ENCODE measurements at regions not wholly inside any gene's neighbourhood (a gene's known extent, or its start where the extent isn't known, plus 50 kb on each side); places are given as distances from the start of the nearest gene placed in this dataset.

DNA sequence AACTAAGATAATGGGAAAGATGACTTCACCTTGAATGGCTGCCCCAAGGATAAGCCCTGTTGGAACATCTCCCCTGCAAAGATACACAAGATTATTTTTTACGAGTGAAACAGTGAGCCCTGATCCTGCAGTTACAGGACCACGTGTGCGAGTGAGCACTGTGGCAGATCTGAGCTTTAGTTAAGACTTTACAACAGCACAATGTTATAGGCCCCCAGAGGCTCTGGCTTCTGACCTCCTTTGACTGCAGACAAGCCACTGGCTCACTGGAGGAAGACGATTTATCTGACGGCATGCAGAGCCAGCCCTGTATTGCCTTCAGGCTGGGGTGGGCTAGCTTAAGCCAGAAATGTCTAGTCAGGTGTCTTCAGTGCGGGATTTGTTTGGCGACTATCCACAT lies 174.4 kb downstream of the ARRDC4 start:
- no peaks in the 10 kb centered on the region for H3K9me3 ChIP-seq
- no peaks in the 10 kb centered on the region for H3K4me1 ChIP-seq
- 77 to 85% methylated on average over 7 of the region's 7 CpGs for WGBS, 2 donors
- no peaks in the 10 kb centered on the region for H3K27me3 ChIP-seq
- intact Hi-C loops (cut with DNase I) = no loop called here
- H3K4me3 ChIP-seq = no peak overlapping the region
- DNase-seq = no peak
- no peak for TF ChIP-seq POLR2AphosphoS5 (IDR thresholded peaks at IDR 0.05)
- no peak for TF ChIP-seq EP300 (IDR thresholded peaks at IDR 0.05)
- no peak for TF ChIP-seq POLR2A (IDR thresholded peaks at IDR 0.05)
- TF ChIP-seq, protein P1, sequence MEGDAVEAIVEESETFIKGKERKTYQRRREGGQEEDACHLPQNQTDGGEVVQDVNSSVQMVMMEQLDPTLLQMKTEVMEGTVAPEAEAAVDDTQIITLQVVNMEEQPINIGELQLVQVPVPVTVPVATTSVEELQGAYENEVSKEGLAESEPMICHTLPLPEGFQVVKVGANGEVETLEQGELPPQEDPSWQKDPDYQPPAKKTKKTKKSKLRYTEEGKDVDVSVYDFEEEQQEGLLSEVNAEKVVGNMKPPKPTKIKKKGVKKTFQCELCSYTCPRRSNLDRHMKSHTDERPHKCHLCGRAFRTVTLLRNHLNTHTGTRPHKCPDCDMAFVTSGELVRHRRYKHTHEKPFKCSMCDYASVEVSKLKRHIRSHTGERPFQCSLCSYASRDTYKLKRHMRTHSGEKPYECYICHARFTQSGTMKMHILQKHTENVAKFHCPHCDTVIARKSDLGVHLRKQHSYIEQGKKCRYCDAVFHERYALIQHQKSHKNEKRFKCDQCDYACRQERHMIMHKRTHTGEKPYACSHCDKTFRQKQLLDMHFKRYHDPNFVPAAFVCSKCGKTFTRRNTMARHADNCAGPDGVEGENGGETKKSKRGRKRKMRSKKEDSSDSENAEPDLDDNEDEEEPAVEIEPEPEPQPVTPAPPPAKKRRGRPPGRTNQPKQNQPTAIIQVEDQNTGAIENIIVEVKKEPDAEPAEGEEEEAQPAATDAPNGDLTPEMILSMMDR (IDR thresholded peaks at IDR 0.05) = no peak
- H3K36me3 ChIP-seq = no peaks in the 10 kb centered on the region
- no peak overlapping the region for H3K27ac ChIP-seq

DNA sequence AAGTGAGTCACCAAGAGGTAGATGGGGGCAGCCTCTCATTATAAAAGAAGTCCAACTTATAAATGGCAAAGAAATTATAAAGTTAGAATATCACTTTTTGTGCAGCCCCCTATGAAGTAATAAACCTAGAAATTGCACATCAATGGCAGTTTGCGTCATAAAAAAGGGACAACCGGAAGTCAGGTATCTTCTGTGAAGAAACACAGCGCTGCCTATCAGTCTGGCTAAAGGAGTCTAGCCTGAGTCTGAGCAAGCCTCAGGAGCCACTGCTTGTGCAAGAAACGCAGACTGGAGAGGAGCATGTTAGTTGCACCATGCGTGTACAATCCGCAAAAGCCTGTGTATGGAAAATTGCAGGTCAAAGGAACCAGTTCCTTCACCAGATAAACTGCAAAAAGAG lies 178.4 kb downstream of the ARRDC4 start:
- WGBS, 2 donors = 74 to 86% methylated on average over 6 of the region's 6 CpGs
- no peaks in the 10 kb centered on the region for H3K9me3 ChIP-seq
- H3K4me1 ChIP-seq = no peaks in the 10 kb centered on the region
- no peaks in the 10 kb centered on the region for H3K27me3 ChIP-seq
- intact Hi-C loops (cut with DNase I) = no loop called here
- H3K4me3 ChIP-seq = no peak overlapping the region
- H3K27ac ChIP-seq = no peak overlapping the region
- TF ChIP-seq, protein P1 (IDR thresholded peaks at IDR 0.05) = no peak
- TF ChIP-seq EP300 (IDR thresholded peaks at IDR 0.05) = no peak
- TF ChIP-seq POLR2A (IDR thresholded peaks at IDR 0.05) = no peak
- no peak for TF ChIP-seq POLR2AphosphoS5 (IDR thresholded peaks at IDR 0.05)
- DNase-seq = no peak
- H3K36me3 ChIP-seq = no peaks in the 10 kb centered on the region

DNA sequence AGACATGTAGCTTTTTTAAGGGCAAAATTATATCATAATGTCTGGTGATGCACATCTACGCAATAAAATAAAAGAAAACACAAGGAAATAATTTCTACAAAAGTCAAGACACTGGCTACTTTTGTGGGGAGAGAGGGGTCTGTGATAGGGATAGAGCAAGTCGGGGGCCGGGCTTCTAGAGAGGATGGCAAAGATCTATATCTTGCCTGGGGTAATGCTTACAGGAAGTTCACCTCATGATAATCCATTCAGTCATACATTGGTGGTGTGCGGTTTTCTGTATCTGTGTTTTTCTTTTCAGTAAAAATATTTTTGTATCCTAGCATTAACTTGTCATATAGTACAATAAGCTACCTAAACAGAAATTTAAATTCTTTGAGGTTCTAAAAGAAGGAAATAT lies 178.8 kb downstream of the ARRDC4 start:
- no peak overlapping the region for H3K4me3 ChIP-seq
- no peak for TF ChIP-seq POLR2AphosphoS5 (IDR thresholded peaks at IDR 0.05)
- H3K9me3 ChIP-seq = no peaks in the 10 kb centered on the region
- DNase-seq = no peak
- no peaks in the 10 kb centered on the region for H3K4me1 ChIP-seq
- WGBS, 2 donors = 70 to 88% methylated on average over 4 of the region's 4 CpGs
- no peak overlapping the region for H3K27ac ChIP-seq
- intact Hi-C loops (cut with DNase I) = no loop called here
- H3K27me3 ChIP-seq = no peaks in the 10 kb centered on the region
- H3K36me3 ChIP-seq = no peaks in the 10 kb centered on the region

DNA sequence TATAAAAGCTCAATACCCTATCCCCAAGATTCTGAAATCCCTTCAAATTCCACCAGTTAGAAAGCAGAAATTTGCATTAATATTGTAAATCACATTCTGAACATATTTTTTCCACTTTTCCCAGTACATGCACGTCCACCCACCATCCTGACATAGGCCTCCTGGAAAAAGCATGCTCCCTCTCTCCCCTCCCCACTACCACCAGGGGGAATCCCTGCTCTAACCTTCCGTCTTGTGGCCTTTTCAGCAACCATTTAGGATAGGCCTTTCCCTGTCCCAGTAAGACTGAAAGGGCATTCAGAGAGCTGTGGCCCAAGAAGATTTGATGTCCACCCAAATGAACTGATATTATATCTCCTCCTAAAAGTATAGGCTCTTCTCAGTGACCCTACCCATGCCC lies 182.1 kb downstream of the ARRDC4 start:
- TF ChIP-seq POLR2AphosphoS5 (IDR thresholded peaks at IDR 0.05) (no peak), POLR2A (IDR thresholded peaks at IDR 0.05) (no peak), EP300 (IDR thresholded peaks at IDR 0.05) (no peak)
- TF ChIP-seq, protein P1 (IDR thresholded peaks at IDR 0.05) = no peak
- H3K27me3 ChIP-seq = no peaks in the 10 kb centered on the region
- H3K4me1 ChIP-seq = no peaks in the 10 kb centered on the region
- DNase-seq = no peak
- H3K36me3 ChIP-seq = no peaks in the 10 kb centered on the region
- no peak overlapping the region for H3K4me3 ChIP-seq
- no peaks in the 10 kb centered on the region for H3K9me3 ChIP-seq
- intact Hi-C loops (cut with DNase I) = no loop called here
- WGBS, 2 donors = 84% methylated on average over 2 of the region's 2 CpGs
- H3K27ac ChIP-seq = no peak overlapping the region

DNA sequence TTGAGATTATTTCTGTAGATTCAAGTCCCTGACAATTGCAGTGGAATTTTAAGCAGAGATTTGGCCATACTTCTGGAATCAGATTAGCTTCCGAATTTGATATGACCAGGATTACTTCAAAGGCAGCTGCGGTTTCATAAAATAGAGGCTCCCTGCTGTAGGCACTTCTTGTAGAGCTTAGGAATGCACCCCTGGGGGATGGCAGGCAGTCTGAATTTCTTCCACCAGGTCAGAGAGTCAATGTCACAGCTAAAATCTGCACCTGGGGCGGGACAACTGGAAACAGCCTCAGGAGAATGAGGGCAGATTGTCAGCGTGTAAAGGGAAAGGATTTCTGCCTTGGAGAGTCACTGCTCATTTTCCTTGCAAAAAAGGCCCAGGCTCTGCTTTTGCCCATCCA lies 182.6 kb downstream of the ARRDC4 start:
- no peaks in the 10 kb centered on the region for H3K27me3 ChIP-seq
- 29 to 81% methylated on average over 4 of the region's 4 CpGs for WGBS, 2 donors
- no peak overlapping the region for H3K4me3 ChIP-seq
- H3K27ac ChIP-seq = no peak overlapping the region
- no peaks in the 10 kb centered on the region for H3K9me3 ChIP-seq
- H3K4me1 ChIP-seq = no peaks in the 10 kb centered on the region
- DNase-seq = no peak
- intact Hi-C loops (cut with DNase I) = no loop called here
- no peaks in the 10 kb centered on the region for H3K36me3 ChIP-seq
- no peak for TF ChIP-seq POLR2A (IDR thresholded peaks at IDR 0.05)

DNA sequence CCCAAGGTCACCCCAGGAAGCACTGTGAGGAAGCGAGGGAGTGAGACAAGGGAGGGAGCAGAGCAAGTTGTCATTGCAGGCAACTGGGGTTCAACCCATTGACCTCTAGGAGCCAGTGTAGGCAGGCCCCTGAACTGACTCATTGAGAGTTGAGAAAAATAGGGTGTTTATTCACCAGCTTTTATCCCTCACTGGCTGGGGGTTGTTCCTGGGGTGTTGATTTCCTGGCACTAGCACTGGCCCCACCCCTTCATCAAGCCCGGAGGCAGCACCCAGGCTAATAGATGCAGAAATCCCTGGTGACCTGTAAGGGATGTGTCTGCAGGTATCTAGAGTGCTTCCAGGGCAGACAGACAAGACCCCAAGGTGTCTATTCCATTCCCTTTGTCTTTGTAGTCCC lies 183.9 kb downstream of the ARRDC4 start:
- intact Hi-C loops (cut with DNase I) = no loop called here
- TF ChIP-seq POLR2AphosphoS5 (IDR thresholded peaks at IDR 0.05) = no peak
- no peak for TF ChIP-seq EP300 (IDR thresholded peaks at IDR 0.05)
- TF ChIP-seq POLR2A (IDR thresholded peaks at IDR 0.05) = no peak
- TF ChIP-seq, protein P1 (IDR thresholded peaks at IDR 0.05) = no peak
- no peak overlapping the region for H3K4me3 ChIP-seq
- H3K9me3 ChIP-seq = no peaks in the 10 kb centered on the region
- H3K4me1 ChIP-seq = no peaks in the 10 kb centered on the region
- H3K36me3 ChIP-seq = no peaks in the 10 kb centered on the region
- H3K27me3 ChIP-seq = no peaks in the 10 kb centered on the region
- WGBS, 2 donors = 76 to 85% methylated on average over 2 of the region's 2 CpGs
- no peak for DNase-seq
- no peak overlapping the region for H3K27ac ChIP-seq

All from sigmoid colon (tissue), 6 donors.